CD4-positive, alpha-beta T cell (primary cell): ENCODE measurements at regions not wholly inside any gene's neighbourhood (a gene's known extent, or its start where the extent isn't known, plus 50 kb on each side); places are given as distances from the start of the nearest gene placed in this dataset.

Experiments
- ATAC-seq: fragments of 200-7000 bp; cut with Tn5 transposase; one replicate; pipeline ENCODE4 v1.10.0; 2022; ENCODE audit warnings: mild to moderate bottlenecking; ENCODE audit not compliant: poor library complexity
- CTCF ChIA-PET: fragments of 350-600 bp; sonication (Branson Sonifier 250); formaldehyde crosslinking; loops from one replicate; lab custom pipeline; 2021; ENCODE audit warnings: antibody characterized with exemption, inconsistent platforms; lab: Charles Lee
- POLR2A ChIA-PET: fragments of 350-600 bp; sonication (Branson Sonifier 250); formaldehyde crosslinking; loops from one replicate; lab custom pipeline; 2021; ENCODE audit warnings: antibody characterized with exemption, inconsistent platforms; lab: Charles Lee
- DNase-seq, 14 experiments: peaks; one replicate each; pipeline ENCODE4 v3.0.0-alpha.2; 2013 to 2020; ENCODE audit warnings: mixed read lengths in 2 of 14
- H3K27ac ChIP-seq, 2 donors: one replicate each; pipeline versions ENCODE4 v1.5.1 to v1.7.0; 2013; ENCODE audit warnings: low read length in 2 of 2, low read depth in 1 of 2, mild to moderate bottlenecking in 1 of 2
- H3K27me3 ChIP-seq, 2 experiments: 1 replicate in 1 of 2; 2 replicates in 1 of 2; pipeline versions ENCODE4 v1.6.1 to v1.7.0; 2013; ENCODE audit warnings: low read length in 2 of 2, control low read depth in 1 of 2, mild to moderate bottlenecking in 1 of 2, moderate library complexity in 1 of 2; ENCODE audit not compliant: insufficient read depth in 2 of 2, control insufficient read depth in 1 of 2
- H3K36me3 ChIP-seq: one replicate; pipeline ENCODE4 v1.6.1; 2013; ENCODE audit warnings: low read length, control low read depth; ENCODE audit not compliant: insufficient read depth
- H3K4me1 ChIP-seq: one replicate; pipeline ENCODE4 v1.6.1; 2013; ENCODE audit warnings: low read length, control low read depth; ENCODE audit not compliant: insufficient read depth
- H3K4me3 ChIP-seq: one replicate; pipeline ENCODE4 v1.5.1; 2013; ENCODE audit warnings: mild to moderate bottlenecking, low read length, moderate library complexity
- H3K9me3 ChIP-seq, 2 experiments: 1 replicate in 1 of 2; 2 replicates in 1 of 2; pipeline versions ENCODE4 v1.6.1 to v1.7.0; 2013; ENCODE audit warnings: low read length in 2 of 2, mild to moderate bottlenecking in 2 of 2, control low read depth in 1 of 2, moderate library complexity in 1 of 2; ENCODE audit not compliant: control insufficient read depth in 1 of 2, insufficient read depth in 1 of 2
- H3K27ac Mint-ChIP-seq: one replicate; pipeline ENCODE4 v1.8.0; 2020; ENCODE audit warnings: mixed read lengths
- H3K27me3 Mint-ChIP-seq: one replicate; pipeline ENCODE4 v1.8.0; 2021; ENCODE audit warnings: mixed read lengths
- H3K36me3 Mint-ChIP-seq: one replicate; pipeline ENCODE4 v1.8.0; 2021; ENCODE audit warnings: low read depth, mixed read lengths
- H3K4me1 Mint-ChIP-seq: one replicate; pipeline ENCODE4 v1.8.0; 2021; ENCODE audit warnings: low read depth, mixed read lengths
- H3K4me3 Mint-ChIP-seq: one replicate; pipeline ENCODE4 v1.8.0; 2020; ENCODE audit warnings: mild to moderate bottlenecking, mixed read lengths
- H3K9me3 Mint-ChIP-seq: one replicate; pipeline ENCODE4 v1.8.0; 2020; ENCODE audit warnings: mixed read lengths
- intact Hi-C, 2 experiments: fragments of 100-400 bp; cut with DNase I in 1 of 2; cut with micrococcal nuclease in 1 of 2; formaldehyde crosslinking; loops; one replicate each; pipeline versions ENCODE4 v1.15.1 to v1.9.0; 2023 to 2025; cut with DNase I, micrococcal nuclease
- TF ChIP-seq, protein P1 (sequence below): fragments of 200-600 bp; IDR thresholded peaks from one replicate; pipeline ENCODE4 v1.8.0; 2022; ENCODE audit warnings: antibody characterized with exemption, mild to moderate bottlenecking

- Histone ChIP-seq H3K4me1 (no peaks in the 10 kb centered on the region), H3K9me3 (peaks cover 0 to 13% of the 10 kb centered on the region in 2 experiments), H3K4me3 (no peak overlapping the region), H3K27ac (no peak overlapping the region), H3K27me3 (no peaks in the 10 kb centered on the region), H3K36me3 (no peaks in the 10 kb centered on the region)
- Mint-ChIP-seq H3K4me3 (no peak overlapping the region), H3K27me3 (no peaks in the 10 kb centered on the region), H3K27ac (no peak overlapping the region), H3K36me3 (peaks cover 9% of the 10 kb centered on the region), H3K9me3 (peaks cover 19% of the 10 kb centered on the region), H3K4me1 (no peaks in the 10 kb centered on the region)
- TF ChIP-seq, protein P1, sequence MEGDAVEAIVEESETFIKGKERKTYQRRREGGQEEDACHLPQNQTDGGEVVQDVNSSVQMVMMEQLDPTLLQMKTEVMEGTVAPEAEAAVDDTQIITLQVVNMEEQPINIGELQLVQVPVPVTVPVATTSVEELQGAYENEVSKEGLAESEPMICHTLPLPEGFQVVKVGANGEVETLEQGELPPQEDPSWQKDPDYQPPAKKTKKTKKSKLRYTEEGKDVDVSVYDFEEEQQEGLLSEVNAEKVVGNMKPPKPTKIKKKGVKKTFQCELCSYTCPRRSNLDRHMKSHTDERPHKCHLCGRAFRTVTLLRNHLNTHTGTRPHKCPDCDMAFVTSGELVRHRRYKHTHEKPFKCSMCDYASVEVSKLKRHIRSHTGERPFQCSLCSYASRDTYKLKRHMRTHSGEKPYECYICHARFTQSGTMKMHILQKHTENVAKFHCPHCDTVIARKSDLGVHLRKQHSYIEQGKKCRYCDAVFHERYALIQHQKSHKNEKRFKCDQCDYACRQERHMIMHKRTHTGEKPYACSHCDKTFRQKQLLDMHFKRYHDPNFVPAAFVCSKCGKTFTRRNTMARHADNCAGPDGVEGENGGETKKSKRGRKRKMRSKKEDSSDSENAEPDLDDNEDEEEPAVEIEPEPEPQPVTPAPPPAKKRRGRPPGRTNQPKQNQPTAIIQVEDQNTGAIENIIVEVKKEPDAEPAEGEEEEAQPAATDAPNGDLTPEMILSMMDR = no peak
- ChIA-PET POLR2A (no interaction called here), CTCF (no interaction called here)
- ATAC-seq (no peak), DNase-seq (no peak)
- intact Hi-C loops = no loop called here
Observed at GRCh38 chr2:15111718-15112117, 449.4 kb downstream of the NBAS start.

DNA sequence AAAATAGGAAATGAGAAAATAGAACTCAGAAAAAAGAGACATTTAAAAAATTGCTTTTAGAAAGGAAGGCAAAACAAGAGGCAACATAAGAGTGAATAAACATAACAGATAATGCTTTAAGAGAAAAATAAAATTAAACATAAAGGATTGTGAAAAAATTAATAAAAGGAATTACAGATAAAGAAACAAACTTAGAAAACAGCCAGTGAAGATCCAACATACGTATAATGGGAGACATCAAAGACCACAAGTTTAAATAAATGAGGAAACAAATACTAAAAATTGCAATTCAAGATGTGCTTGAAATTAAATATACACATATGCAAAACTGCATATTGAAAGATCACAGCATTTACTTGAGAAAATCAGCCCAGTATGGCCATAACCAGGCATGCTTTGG, 448.9 kb downstream of the NBAS start:
- no peak overlapping the region for H3K4me3 ChIP-seq
- Mint-ChIP-seq H3K36me3 (peaks cover 9% of the 10 kb centered on the region), H3K9me3 (peaks cover 19% of the 10 kb centered on the region), H3K27me3 (no peaks in the 10 kb centered on the region), H3K27ac (no peak overlapping the region), H3K4me1 (no peaks in the 10 kb centered on the region), H3K4me3 (no peak overlapping the region)
- no peaks in the 10 kb centered on the region for H3K27me3 ChIP-seq
- POLR2A ChIA-PET = no interaction called here
- no peaks in the 10 kb centered on the region for H3K4me1 ChIP-seq
- ATAC-seq = no peak
- no peaks in the 10 kb centered on the region for H3K36me3 ChIP-seq
- no peak overlapping the region for H3K27ac ChIP-seq
- peaks cover 0 to 13% of the 10 kb centered on the region in 2 experiments for H3K9me3 ChIP-seq
- peak in 2 of 14 experiments; percentile 13 to 22 for DNase-seq
- intact Hi-C loops = no loop called here
- CTCF ChIA-PET = no interaction called here
- TF ChIP-seq, protein P1 = no peak

- Histone ChIP-seq H3K4me3 (no peak overlapping the region), H3K9me3 (peaks cover 0 to 7% of the 10 kb centered on the region in 2 experiments), H3K36me3 (no peaks in the 10 kb centered on the region), H3K27me3 (no peaks in the 10 kb centered on the region), H3K27ac (no peak overlapping the region), H3K4me1 (no peaks in the 10 kb centered on the region)
- ChIA-PET CTCF (no interaction called here), POLR2A (no interaction called here)
- TF ChIP-seq, protein P1 = no peak
- H3K36me3 Mint-ChIP-seq = peaks cover 6% of the 10 kb centered on the region
- H3K4me1 Mint-ChIP-seq = peaks cover 6% of the 10 kb centered on the region
- H3K4me3 Mint-ChIP-seq = no peak overlapping the region
- no peaks in the 10 kb centered on the region for H3K27me3 Mint-ChIP-seq
- peaks cover 18% of the 10 kb centered on the region for H3K9me3 Mint-ChIP-seq
- no peak for ATAC-seq
- H3K27ac Mint-ChIP-seq = no peak overlapping the region
- intact Hi-C loops = no loop called here
- DNase-seq = no peak
Observed at GRCh38 chr2:15115776-15116175, 445.4 kb downstream of the NBAS start.
